A673 (cell line): ENCODE measurements at regions not wholly inside any gene's neighbourhood (a gene's known extent, or its start where the extent isn't known, plus 50 kb on each side); places are given as distances from the start of the nearest gene placed in this dataset.
"Not testable (repeated sequence)": the region's sequence is repeated elsewhere in the genome, so short reads cannot be mapped to it uniquely, and the experiment has no call there.

Source experiments
- BruUV-seq: library from RNA; stranded (reverse); fragments of 400-500 nt; replicated peaks from 2 replicates; lab custom pipeline; 2021; lab: Mats Ljungman, UMichigan
- CTCF ChIA-PET: fragments of 300-600 bp; sonication (Branson Sonifier 250); formaldehyde crosslinking; loops from one replicate; lab custom pipeline; 2022; ENCODE audit warnings: antibody characterized with exemption; lab: Charles Lee
- POLR2A ChIA-PET: fragments of 300-600 bp; sonication (Branson Sonifier 250); formaldehyde crosslinking; loops from one replicate; lab custom pipeline; 2022; ENCODE audit warnings: antibody characterized with exemption; ENCODE audit not compliant: low non-redundant PET; lab: Charles Lee
- DNase-seq: peaks from one replicate; pipeline ENCODE4 v3.0.0-alpha.2; 2015; ENCODE audit warnings: low spot score
- H3K27ac ChIP-seq: fragments of 200-600 bp; sonication (generic); 2 replicates; pipeline ENCODE4 v1.5.1; 2016; ENCODE audit warnings: mixed run types, low read depth, mild to moderate bottlenecking, mixed read lengths, antibody characterized with exemption, low read length; ENCODE audit not compliant: poor library complexity, severe bottlenecking
- H3K27me3 ChIP-seq: fragments of 200-600 bp; sonication (generic); replicated peaks from 2 replicates; pipeline ENCODE4 v1.6.1; 2017; ENCODE audit warnings: mixed run types, low read depth, mild to moderate bottlenecking, mixed read lengths, antibody characterized with exemption, low read length; ENCODE audit not compliant: insufficient read depth, poor library complexity
- H3K36me3 ChIP-seq: fragments of 200-600 bp; sonication (generic); 2 replicates; pipeline ENCODE4 v1.6.1; 2016; ENCODE audit warnings: mixed run types, mild to moderate bottlenecking, mixed read lengths, antibody characterized with exemption, low read length; ENCODE audit not compliant: insufficient read depth, poor library complexity, severe bottlenecking
- H3K4me1 ChIP-seq: fragments of 200-600 bp; sonication (generic); 2 replicates; pipeline ENCODE4 v1.6.1; 2017; ENCODE audit warnings: mixed run types, mild to moderate bottlenecking, mixed read lengths, antibody characterized with exemption, low read length; ENCODE audit not compliant: insufficient read depth, poor library complexity, severe bottlenecking
- H3K4me3 ChIP-seq: fragments of 200-600 bp; sonication (generic); 2 replicates; pipeline ENCODE4 v1.5.1; 2016; ENCODE audit warnings: low read depth, mixed run types, mild to moderate bottlenecking, mixed read lengths, low read length; ENCODE audit not compliant: poor library complexity, severe bottlenecking
- H3K9me3 ChIP-seq: fragments of 200-600 bp; sonication (generic); 2 replicates; pipeline ENCODE4 v1.6.1; 2016; ENCODE audit warnings: mixed run types, low read depth, mild to moderate bottlenecking, mixed read lengths, antibody characterized with exemption, low read length; ENCODE audit not compliant: poor library complexity, severe bottlenecking
- EZH2 ChIP-seq: fragments of 200-600 bp; sonication (generic); IDR thresholded peaks from 2 replicates; pipeline ENCODE4 v1.6.1; 2017; ENCODE audit warnings: borderline replicate concordance, low read depth, mild to moderate bottlenecking, mixed read lengths, antibody characterized with exemption, low read length; ENCODE audit not compliant: poor library complexity, severe bottlenecking
- intact Hi-C: fragments of 100-400 bp; cut with micrococcal nuclease; formaldehyde crosslinking; loops from one replicate; pipeline ENCODE4 v1.10.0; 2022; ENCODE audit not compliant: unreplicated experiment
- TF ChIP-seq, protein P1 (sequence below): fragments of 300-800, 200-600 bp; sonication (generic); conservative IDR thresholded peaks from 2 replicates; pipeline ENCODE4 v1.5.1; 2017; ENCODE audit warnings: low read depth, mild to moderate bottlenecking, antibody characterized with exemption, low read length, moderate library complexity, mixed read lengths

DNA sequence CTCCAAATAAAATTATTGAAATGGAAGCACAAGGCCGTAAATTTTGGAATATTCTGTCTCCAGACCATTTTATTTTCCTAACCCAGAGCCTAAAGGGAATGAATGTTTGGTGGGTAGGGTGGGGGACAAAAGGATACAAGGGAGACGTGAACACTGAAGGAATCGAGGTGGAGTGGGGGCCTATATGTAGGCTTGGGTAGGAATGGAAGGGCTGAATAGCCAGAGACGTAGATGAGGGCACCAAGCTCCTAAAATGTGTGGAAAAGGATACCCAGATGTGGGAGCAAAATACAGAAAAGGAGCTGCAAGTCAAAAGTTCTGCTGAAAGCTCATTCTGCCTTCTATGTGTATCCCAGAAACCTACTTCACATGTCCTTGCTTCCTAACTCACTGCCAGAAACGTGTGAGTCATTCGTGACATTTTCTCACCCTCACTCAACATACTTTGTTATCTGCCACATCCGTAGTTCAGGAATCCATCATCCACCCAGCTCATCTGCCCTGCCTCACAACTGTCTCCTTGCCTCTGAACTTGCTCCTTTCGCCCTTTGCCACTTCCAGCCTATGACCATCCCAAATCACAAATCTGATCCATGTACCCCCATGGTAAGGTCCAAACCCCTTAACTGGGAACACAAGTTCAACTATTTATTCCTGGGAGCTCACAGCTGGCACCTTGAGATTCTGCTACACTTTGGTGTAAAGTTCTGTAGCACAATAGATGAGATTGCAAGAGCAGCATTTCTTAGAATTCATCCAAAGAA, 84.1 kb upstream of the PRDX6 start:
- POLR2A ChIA-PET = no interaction called here
- no peak for TF ChIP-seq EZH2
- TF ChIP-seq, protein P1, sequence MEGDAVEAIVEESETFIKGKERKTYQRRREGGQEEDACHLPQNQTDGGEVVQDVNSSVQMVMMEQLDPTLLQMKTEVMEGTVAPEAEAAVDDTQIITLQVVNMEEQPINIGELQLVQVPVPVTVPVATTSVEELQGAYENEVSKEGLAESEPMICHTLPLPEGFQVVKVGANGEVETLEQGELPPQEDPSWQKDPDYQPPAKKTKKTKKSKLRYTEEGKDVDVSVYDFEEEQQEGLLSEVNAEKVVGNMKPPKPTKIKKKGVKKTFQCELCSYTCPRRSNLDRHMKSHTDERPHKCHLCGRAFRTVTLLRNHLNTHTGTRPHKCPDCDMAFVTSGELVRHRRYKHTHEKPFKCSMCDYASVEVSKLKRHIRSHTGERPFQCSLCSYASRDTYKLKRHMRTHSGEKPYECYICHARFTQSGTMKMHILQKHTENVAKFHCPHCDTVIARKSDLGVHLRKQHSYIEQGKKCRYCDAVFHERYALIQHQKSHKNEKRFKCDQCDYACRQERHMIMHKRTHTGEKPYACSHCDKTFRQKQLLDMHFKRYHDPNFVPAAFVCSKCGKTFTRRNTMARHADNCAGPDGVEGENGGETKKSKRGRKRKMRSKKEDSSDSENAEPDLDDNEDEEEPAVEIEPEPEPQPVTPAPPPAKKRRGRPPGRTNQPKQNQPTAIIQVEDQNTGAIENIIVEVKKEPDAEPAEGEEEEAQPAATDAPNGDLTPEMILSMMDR = no peak

DNA sequence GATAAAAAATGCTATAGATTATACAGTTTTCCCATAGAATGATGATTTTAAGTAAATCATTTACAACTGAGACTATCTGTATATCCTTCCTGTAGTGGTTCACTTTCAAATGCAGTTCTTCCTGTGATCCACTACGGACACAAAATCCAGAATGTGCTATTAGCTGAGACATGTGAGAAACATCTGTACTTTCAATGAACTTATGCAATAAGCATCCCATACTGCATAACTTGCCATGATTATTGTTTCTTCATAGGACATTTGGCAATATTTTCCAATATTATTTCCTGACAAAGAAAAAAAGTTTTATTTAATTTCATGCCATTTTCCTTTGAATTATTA, 83.5 kb upstream of the PRDX6 start:
- intact Hi-C loops = no loop called here
- no peaks in the 10 kb centered on the region for H3K27me3 ChIP-seq
- no TSS peak for BruUV-seq
- H3K36me3 ChIP-seq = no peaks in the 10 kb centered on the region
- no peaks in the 10 kb centered on the region for H3K4me1 ChIP-seq
- H3K27ac ChIP-seq = no peak overlapping the region
- H3K4me3 ChIP-seq = no peak overlapping the region
- DNase-seq = no peak
- CTCF ChIA-PET = no interaction called here
- no peaks in the 10 kb centered on the region for H3K9me3 ChIP-seq
- TF ChIP-seq, protein P1 = no peak
- no peak for TF ChIP-seq EZH2
- POLR2A ChIA-PET = no interaction called here

More for the DNA sequence above, 84.1 kb upstream of the PRDX6 start:
- Histone ChIP-seq H3K9me3 (no peaks in the 10 kb centered on the region), H3K27ac (no peak overlapping the region), H3K36me3 (no peaks in the 10 kb centered on the region), H3K27me3 (no peaks in the 10 kb centered on the region), H3K4me3 (no peak overlapping the region), H3K4me1 (no peaks in the 10 kb centered on the region)
- DNase-seq = peak; percentile 5
- CTCF ChIA-PET = no interaction called here
- intact Hi-C loops = no loop called here
- no TSS peak for BruUV-seq

DNA sequence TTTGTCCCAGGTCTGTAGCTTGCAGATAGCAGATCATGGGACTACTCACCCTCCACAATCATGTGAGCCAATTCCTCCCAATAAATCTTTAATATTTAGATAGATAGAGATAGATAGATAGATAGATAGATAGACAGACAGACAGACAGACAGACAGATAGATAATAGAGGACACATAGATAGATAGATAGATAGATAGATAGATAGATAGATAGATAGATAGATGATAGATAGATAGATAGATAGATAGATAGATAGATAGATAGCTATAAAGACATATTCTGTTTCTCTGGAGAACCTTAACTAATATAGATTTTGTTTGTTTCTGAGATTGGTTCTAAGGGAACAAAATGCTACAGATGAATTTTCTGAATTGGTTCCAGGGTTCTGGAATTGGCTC, 82.3 kb upstream of the PRDX6 start:
- H3K36me3 ChIP-seq, H3K27ac ChIP-seq, H3K4me1 ChIP-seq, BruUV-seq, H3K27me3 ChIP-seq, H3K9me3 ChIP-seq, POLR2A ChIA-PET, intact Hi-C loops, H3K4me3 ChIP-seq, DNase-seq: not testable (repeated sequence)
- CTCF ChIA-PET = interaction anchor here (0.7 kb wide), 1 partner anchor 100 kb away, joined by 3 read pairs; no protein-coding TSS in a partner anchor

DNA sequence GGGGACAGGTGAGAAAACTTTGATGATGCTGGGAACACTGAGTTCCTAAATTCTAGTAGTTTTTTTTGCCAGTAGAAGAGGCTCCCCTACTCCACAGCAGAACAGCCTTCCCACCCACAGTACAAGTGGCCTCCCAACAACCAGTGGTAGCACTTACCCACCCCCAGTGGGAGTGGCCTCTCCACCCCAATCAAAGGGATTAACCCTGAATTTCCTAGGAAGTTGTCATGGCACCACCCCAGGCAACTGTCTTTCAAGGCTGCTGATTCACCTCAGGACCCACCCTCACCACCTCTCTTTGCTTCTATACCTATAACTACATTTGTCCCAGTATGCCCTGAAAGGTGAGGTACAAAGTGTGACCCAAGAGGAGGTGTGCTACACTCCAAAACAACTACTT, 81.4 kb upstream of the PRDX6 start:
- TF ChIP-seq EZH2 = no peak
- TF ChIP-seq, protein P1 = no peak
- no peaks in the 10 kb centered on the region for H3K4me1 ChIP-seq
- no peak overlapping the region for H3K27ac ChIP-seq
- H3K9me3 ChIP-seq = no peaks in the 10 kb centered on the region
- no peaks in the 10 kb centered on the region for H3K27me3 ChIP-seq
- H3K36me3 ChIP-seq = no peaks in the 10 kb centered on the region
- DNase-seq = no peak
- no peak overlapping the region for H3K4me3 ChIP-seq
- ChIA-PET POLR2A (no interaction called here), CTCF (no interaction called here)
- BruUV-seq = no TSS peak
- intact Hi-C loops = no loop called here
